Fibroblast of skin of abdomen (primary cell): ENCODE measurements at regions not wholly inside any gene's neighbourhood (a gene's known extent, or its start where the extent isn't known, plus 50 kb on each side); places are given as distances from the start of the nearest gene placed in this dataset.
"Not testable (repeated sequence)": the region's sequence is repeated elsewhere in the genome, so short reads cannot be mapped to it uniquely, and the experiment has no call there.

Experiments used
- DNase-seq: peaks from one replicate; pipeline ENCODE4 v3.0.0-alpha.2; 2013

DNA sequence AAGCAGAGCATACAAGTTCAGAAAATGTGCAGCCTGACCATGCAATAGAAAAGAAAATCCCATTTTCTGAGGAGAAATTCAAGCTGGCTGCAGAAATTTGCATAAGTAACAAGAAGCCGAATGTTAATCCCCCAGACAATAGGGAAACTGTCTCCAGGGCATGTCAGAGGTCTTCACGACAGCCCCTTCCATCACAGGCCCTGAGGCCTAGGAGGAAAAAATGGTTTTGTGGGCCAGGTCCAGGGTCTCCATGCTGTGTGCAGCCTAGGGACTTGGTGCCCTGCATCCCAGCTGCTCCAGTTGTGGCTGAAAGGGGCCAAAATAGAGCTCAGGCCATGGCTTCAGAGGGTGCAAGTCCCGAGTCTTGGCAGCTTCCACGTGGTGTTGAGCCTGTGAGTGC is 225.8 kb upstream of the MSX2 start:
- DNase-seq = not testable (repeated sequence)

DNA sequence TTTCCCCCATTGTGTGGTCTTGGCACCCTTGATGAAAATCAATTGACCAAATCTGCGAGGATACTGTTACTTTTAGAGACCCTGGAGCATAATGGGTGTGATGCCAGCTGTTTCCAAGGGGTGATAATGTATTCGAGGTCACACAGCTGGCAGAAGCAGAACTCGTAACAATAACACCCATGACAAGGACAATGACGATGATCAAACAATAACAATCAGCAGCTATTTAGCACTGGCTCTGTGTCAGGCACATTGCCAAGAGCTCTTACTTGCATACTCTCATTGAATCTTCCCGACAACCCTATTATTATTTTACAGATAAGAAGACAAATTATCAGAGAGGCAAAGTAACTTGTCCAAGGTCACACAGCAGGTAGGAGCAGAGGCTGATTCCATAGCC is 223.7 kb upstream of the MSX2 start:
- no peak for DNase-seq

DNA sequence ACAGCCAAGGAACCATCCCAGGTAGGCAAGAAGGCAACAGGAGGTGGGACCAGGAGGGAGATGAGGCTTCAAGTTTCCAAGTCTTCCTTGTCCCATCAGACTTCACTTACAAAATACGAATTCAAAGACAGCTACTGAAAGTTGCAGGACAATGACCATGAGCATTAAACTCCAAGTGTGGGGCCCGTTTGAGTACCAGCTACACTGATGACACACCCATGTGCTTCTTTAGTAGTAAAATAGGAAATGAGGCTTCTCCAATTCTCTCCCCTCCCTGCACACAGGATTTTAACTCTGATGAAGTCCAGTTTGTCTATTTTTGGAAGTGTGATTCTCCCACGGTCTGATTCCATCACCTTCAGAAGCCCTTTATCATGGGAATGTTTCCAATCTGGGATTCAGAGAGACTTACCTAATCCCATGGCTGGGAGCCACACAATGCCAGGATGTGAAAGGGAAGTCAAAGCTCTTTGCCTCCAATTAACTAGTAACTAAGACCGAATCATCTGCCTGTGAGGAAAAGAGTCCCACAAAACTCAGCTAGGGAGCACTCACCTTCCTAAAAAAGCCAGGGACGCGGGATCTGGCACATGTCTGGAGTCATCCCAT is 222.8 kb upstream of the MSX2 start:
- DNase-seq = no peak

DNA sequence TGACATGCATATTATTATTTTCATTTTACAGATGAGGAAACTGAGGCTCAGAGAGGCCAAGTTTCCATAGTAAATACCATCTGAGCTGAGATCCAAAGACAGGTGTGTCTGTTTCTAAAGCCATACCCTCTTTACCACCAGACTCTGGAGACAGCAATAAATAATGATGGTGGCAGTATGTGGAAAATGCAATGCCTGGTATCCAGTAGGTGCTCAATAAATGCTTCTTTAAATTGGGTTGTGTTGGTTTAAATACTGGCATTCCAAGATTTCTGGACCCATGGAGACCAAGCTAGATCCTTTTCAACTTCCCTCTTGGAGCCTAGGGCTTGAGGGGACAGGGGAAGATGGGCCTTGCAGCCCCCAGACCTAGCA is 221.3 kb upstream of the MSX2 start:
- DNase-seq = no peak

DNA sequence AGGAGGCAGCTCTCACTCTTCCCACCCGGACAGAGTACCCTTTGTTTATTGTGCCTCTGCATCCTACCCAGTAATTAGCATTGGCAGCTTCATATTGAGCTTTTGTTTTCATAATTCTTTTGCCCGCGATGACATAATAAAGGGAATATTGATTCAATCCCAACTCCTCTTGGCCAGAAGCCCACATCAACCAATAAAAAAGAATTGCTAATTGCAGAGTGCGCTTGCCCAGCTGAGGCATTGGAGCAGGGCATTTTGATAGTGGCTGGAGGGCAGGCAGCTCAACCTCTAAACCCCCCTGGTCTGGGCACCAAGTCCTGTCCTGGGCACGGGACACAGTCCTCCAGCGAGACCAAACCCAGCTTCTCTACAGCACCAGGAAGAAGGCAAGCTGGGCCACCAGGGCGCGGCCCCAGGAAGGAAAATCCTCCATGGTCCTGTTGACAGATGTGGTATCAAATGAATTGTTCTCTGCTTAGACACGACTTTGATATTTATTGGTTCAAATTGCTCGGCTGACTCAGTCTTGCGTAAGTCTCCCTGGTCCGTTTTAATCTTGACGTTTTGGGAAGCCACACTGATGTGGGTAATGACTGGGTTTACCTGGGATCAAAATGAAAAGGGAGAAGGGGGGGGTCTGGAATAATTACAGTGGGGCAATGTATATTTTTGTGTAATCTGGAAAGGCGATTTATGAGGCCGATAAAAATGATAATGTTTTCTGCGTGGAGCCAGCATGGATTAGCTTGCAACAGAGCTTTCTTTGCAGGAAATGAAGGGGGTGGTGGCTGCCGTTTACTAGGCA is 220.7 kb upstream of the MSX2 start:
- peak; percentile 64 for DNase-seq

DNA sequence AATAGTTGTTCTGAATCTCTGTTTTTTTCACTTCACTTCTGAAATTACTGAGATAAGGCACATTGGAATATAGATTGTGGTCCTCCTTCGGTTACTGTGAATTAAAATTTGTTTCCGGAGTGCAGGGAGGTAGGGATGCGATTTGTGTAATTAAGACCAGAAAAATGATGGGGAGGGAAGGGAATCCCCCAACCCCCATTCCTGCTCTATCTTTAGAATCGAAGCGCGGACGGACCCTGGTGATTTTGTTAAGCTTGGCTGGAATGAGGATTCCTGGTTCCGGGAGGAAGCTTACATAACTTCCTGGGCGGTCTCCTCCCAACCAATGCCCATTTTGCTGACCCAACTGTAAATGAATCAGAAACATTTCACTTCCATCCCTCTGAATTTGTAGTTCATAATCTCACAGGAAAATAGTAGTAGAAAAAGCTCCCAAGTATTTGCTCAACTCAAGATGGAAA is 220.1 kb upstream of the MSX2 start:
- no peak for DNase-seq

DNA sequence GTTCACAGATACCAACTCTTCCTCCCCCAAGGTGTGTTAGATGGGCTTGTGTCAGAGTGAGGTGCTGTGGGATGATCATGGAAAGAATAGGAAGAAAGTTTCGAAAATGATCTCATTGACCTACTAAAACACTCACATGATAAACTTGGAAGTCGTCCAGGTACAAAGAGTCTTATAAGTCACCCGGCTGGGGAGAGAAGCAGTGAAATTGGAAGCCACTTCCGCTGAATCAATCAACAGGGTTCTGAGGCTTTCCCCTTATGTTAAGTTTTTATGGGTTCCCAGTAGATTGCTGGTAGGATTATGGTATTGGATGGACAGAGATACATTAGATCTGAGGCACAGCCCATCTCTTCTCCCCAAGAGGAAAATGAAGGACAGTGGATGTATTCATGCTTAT is 218.8 kb upstream of the MSX2 start:
- DNase-seq = peak; percentile 28

DNA sequence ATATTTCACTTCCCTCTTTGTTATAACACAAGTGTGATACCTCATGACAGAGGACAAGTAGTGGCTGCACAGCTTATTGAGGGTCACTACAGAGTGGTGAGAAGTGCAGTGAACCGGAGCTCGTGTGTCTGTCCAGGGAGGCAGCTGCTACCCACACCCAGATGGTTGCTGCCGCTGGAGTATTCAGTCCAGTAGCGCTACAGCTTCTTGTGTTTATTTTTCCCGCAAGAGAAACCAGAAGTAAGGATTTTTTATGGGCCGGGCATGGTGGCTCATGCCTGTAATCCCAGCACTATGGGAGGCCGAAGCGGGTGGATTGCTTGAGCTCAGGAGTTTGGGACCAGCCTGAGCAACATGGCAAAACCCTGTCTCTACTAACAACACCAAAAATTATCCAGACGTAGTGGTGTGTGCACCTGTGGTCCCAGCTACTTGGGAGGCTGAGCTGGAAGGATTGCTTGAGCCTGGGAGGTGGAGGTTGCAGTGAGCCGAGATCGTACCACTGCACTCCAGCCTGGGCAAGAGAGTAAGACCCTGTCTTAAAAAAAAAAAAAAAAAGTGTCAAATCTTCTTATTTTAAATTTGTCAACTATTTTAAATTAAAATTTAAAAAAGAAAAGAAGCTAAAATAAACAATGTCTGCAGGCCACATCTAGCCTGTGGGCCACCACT is 213.5 kb upstream of the MSX2 start:
- not testable (repeated sequence) for DNase-seq

DNA sequence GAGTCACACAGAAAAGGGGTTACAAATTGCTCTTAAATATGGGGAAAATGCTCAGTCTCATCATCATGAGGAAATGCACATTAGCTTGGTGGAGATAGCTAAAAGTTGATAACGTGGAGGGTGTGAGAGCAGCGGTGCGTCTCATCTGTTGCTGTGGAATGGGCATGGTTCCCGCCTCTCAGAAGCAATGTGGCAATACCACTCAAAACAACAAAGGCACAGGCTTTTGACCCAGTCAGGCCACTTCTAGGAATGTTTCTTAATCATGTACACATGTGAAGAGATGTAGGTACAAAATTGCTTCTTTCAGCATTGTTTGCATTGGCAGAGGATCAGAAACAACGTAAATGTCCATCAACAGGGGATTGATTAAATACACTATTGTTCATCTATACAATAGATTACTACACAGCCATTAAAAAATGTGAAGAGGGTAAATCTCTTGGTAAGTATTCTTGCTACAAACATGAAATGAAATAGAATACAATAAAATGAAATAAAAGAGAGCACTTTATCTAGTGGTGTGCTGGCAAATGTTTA is 212.6 kb upstream of the MSX2 start:
- no peak for DNase-seq

DNA sequence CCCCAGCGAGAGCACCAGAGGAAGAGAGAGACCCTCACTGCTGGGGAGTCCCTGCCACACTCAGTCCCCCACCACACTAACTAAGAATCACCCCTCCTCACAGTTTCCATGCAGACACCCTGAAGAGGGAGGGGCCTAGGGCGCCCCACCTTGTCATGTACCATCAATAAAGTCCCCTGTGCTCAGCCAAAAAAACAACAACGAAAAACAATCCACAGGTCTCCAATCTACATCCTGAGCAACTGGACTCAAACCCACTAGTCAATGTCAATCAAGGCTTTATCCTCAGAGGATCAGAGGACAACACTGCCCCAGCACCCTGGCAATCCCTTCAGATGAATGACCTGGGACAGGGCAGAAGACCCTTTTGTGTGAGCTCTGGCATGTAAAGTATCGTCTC is 210.1 kb upstream of the MSX2 start:
- DNase-seq = no peak

DNA sequence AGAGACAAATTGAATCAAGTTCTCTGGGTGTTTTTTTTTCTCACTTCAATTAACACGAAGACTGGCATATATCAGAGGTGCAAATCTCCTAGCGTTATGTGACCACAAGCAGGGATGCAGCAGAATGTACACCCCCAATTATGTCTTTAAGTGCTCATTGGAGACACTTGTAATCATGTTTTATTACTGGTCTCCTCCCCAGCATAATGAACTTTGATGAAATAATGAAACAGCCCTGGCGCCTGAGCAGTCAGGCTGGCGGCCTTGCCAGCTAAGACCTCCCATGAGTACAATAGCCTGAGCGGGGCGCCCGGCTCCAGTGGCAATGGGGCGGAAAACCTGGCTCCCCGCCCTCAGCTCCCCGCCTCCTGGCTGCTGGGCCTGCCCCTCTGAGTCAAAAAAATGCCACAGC is 209.4 kb upstream of the MSX2 start:
- DNase-seq = no peak

DNA sequence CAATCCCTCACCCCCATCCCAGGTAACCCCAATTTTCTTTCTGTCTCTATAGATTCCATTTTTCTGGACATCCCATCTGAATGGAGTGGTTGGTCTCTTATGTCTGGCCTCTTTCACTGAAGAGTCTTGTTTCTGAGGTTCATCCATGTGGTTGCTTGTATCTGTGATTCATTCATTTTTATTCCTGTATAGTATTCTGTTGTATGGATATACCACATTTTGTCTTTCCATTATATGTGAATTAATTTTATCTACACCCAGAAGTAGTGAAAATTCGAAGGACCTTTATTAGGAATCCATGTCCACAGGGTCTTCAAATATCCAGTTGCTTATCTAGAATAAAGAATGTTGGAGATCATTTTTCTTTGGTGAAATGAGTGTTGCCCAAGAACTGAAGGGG is 207.6 kb upstream of the MSX2 start:
- DNase-seq = no peak

DNA sequence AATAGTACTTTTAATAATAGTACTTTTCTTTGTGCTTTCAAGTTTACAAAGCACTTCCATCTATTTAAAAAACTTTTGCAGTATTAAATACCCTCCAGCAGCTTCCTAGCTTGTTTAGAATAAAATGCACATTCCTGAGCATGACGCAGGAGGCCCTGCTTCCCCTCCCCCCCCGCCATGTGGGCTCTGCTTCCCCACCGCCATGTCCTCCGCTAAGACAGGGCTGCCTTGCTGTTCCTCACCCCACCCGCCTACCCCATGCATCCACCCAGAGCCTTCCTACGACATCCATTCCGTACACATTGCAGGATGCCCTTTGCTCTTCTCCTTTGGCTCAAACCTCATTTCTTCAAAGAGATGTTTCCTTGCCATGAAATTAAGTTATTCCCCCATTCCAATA is 205.9 kb upstream of the MSX2 start:
- DNase-seq = peak; percentile 56

DNA sequence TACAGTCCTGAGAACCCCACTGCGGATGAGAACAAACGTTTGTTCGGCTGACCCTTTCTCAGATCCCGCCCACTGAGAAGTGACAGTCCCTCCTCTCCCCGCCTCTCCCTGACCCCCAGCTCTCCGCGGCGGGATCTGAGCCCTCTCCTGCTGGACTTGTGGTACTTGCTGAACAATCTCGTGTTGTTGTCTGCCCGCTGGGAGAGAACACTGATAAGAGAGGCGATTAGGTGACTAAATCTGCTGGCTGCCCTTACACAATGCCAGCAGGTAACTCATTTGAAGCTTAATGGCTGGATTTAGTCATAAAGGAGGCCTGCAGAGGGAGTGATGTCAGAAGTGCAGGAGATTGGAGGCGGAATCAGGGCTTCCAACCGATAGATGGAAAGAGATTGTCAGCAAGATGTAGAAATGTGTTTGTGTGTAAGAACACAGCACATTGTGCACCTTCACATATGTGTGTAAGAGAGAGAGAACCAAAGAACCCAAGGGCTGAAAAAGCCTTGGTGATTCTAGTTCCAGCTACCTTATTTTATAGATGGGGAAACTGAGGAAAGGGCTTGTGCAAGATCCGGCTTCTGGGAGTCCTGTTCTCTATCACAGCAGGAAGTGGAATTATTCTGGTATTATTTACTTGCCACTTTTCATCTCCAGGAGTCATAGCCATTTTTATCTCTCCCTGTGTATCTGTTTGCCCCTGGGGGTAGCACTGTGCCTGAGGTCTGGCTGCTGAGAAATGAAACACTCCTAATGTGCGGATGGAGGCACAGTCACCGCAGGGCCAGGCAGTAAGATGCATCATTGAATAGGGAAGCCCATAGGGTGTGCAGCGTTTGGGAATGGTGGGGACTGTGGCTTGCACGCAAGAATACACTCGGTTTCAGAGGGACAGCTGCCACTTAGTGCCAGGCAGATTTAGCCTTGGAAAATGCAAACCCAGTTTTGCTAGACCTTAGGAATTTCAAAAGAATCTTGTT is 203.7 kb upstream of the MSX2 start:
- DNase-seq = no peak

DNA sequence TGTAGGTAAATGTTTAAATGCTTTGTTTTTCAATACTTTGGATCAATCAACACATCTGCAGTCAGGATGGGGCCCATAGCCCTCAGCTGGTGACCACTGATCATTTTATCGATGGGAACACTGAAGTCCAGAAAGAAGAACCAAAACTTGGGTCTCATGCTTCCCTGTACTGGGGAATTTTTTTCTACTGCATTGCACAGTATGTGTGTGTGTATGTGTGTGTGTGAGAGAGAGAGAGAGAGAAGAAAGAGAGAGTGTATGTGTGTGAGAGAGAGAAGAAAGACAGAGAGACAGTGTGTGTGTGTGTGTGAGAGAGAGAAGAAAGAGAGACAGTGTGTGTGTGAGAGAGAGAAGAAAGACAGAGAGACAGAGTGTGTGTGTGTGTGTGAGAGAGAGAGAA is 202.9 kb upstream of the MSX2 start:
- DNase-seq = no peak

DNA sequence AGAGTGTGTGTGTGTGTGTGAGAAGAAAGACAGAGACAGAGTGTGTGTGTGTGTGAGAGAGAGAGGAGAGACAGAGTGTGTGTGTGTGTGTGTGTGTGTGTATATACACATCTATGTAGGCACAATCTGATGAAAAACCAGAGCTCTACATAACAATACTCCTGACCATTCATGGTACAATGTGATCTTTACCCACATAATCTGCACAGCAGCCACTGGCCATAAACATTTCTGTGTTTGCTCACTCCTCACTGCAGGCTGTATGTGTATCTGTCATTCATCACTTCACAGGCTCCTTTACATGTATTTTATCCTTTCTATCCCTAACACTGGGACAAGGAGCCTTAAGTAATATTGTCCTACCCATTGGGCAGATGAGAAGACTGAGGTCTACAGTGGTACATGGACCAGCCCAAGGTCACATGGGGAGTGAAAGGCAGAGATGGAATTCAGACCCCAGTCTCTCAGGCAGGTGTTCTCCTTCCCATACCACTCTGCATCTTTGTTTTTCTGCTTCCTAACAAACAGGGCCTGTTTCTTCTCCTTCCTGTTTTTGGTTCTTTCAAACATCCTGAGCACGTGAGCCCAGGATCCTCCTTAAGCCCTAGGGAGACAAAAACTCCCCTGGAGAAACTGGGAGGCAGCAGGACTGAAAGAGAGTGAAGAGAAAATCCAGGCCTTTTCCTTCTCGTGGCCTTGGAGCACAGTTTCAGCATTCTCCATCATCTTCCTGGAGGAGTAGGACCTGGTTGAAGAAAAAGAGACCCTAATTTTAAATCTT is 201.7 kb upstream of the MSX2 start:
- DNase-seq = no peak

DNA sequence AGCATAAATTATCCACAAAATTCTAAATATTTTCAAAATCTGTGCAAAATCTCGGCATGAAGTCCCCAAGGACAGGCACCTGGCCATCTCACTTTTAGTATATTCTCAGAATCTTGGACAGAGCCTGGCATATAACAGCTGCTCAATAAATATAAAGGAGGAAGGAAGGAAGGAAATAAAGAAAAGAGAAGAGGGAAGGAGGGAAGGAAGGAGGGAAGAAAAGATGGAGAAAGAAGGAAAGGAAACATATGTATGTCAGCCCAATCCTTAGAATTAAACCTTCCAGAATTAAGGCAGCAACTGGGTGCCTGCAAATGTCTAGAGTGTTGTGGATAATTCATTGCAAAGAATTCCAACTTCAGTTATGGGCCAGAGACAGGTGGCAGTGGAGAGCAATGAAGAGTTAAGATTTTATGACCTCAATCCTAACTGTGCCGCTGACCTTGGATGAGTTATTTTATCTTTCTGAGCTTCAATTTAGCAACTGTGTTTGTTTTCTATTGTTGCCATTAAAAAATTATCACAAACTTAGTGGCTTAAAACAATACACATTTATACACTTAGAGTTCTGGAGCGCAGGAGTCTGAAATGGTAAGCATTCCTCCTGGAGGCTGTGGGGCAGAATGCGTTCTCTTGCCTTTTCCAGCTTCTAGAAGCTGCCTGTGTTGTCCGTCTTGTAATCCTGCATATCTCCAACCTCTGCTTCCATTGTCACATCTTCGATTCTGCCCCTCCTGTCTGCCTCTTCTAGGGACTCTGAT is 200.9 kb upstream of the MSX2 start:
- DNase-seq = no peak

DNA sequence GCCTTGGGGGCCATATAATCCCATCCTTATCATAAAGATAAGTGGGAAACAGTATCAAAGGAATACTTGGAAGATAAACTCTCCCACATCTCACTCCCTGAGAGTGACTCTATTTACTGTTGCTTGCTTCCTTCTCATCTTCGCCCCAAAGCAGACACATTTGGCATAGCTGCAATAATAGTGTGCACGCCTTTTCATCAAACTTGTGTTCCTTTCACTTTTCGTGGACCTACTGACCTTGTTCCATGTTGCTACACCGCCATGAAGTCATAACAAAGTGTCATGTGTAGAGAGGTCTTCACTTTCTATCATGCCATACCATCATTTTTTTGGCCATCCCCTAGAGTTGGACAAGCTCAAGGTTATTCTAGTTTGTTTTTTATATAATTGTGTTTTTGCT is 200.0 kb upstream of the MSX2 start:
- no peak for DNase-seq

DNA sequence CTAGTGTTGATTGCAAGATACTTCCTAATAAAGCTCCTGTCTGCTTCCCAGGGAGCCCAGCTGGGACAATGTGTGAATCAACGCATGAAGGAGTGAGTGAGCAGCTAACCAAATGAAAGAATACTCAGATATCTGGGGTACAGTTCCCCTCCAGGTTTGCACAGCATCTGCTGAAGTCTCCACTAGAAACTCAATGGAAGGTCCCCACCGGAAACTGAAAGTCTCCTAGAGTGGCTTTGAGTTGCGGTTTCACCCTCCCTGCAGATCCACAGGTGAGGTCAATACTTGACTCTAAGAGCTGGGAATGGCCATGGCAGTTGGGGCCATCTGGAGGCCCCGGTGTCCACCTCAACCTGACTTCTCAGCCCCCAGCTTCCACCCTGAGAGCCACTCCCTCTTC is 198.2 kb upstream of the MSX2 start:
- no peak for DNase-seq

DNA sequence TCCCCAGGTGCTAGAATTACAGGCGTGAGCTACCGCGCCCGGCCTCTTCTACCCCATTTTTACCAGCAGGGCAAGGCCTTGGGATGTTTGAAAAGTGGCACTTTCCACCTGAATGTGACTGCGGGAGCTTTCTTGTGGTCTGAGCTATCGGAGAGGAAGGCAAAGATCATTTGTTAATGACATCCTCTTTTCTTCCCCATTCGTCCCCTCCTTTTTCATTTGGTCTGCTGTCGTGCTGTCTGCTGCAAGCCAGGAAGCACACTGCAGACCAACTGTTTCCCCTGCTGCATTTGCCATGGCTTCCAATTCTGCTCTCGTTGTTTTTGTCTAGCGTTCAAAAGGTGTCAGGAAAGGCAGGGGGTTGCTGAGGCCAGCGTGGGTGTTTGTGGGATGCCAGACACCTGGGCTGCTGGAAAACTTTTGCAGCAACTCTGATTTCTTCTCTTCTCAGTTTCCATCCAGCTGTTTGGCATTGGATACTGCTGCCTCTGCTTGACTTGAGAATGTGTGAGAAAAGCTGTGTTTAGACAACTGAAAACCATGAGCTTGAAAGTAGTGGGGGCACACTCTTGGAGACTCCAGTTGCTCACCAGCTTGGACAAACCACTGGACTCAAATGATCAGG is 196.4 kb upstream of the MSX2 start:
- DNase-seq = no peak
